Stimulated activated CD4-positive, alpha-beta T cell treated with anti-CD3 and anti-CD28 coated beads, Interleukin-2, amount 100 ng/mL, for 48 hours (primary cell): ENCODE measurements at regions not wholly inside any gene's neighbourhood (a gene's known extent, or its start where the extent isn't known, plus 50 kb on each side); places are given as distances from the start of the nearest gene placed in this dataset.

Experiments used
- DNase-seq, 2 donors: peaks; one replicate each; pipeline ENCODE4 v3.0.0-alpha.2; 2020

DNA sequence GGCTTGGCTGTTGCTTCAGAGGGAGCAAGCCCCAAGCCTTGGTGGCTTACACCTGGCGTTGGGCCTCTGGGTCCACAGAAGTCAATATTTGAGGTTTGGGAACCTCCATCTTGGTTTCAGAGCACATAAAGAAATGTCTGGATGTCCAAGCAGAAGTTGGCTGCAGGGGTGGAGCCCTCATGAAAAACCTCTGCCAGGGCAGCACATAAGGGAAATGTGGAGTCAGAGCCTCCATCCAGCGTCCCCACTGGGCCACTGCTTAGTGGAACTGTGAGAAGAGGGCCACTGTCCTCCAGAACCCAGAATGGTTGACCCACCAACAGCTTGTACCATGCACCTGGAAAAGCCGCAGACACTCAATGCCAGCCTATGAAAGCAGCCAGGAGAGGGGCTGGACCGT lies 573.5 kb upstream of the ZWINT start:
- no peak for DNase-seq

GRCh38 chr10:56928714-56929113 lies 567.7 kb upstream of the ZWINT start:
- DNase-seq, result no peak

DNA sequence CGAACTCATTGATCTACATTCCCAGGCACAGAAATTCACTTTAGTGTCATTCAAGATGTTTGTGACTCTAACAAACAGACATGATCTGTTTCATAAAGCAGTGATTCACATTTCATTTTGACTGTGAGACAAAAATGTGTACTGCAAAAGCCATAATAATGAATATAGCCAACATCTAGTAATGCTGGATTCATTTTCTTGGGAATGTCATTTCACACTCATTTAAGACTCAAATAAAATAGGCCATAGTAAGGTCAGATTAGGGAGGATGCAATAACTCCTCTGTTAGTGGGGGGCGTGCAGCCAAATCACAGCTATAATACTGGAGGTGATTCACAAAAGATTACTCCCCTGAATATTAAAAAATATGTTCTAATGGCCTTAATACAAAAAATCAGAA lies 566.6 kb upstream of the ZWINT start:
- DNase-seq, result no peak

DNA sequence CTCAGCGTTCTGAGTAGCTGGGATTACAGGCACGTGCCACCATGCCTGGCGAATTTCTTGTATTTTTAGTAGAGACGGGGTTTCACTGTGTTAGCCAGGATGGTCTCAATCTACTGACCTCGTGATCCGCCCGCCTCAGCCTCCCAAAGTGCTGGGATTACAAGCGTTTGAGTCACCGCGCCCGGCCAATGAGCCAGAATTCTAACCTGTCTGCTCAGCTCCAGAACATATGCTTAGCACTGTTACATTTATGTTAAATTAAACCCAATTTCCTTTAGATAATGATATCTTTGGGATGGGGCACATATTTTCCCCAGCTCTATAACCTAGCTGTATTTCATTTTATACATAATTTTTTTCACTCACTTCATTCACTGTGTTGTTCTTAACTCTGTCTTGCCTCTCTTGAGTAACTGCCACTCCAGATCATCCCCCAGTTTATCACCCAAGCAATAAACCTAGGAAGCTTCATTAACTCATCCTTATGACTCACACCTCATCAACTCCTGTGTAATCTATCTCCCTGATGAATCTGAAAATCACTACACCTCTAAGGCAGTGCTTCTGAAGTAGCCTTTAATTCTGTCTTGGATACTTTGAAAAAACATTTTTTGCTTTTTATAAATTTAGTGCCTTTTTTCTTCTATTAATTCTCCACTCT lies 559.7 kb upstream of the ZWINT start:
- no peak for DNase-seq

DNA sequence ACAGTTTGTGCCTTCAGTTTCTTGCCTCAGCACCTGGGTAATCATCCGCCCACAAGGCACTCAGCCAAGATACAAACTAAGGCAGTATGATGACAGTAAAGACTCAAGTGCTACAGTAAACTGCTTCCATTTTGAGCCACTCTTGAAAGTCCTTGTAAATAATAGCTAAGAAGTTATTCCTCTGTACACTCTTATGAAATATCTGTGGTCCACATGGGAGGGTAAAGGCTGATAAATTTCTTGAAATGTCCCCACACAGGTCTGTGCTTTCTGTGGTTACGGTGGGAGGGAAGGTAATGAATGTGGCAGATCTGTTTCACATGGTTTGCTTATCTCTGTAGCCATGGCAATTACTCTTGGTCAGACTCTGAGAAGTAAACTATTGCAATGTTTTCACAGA lies 551.0 kb upstream of the ZWINT start:
- no peak for DNase-seq

GRCh38 chr10:56905051-56905450 lies 544.0 kb upstream of the ZWINT start:
- no peak for DNase-seq

DNA sequence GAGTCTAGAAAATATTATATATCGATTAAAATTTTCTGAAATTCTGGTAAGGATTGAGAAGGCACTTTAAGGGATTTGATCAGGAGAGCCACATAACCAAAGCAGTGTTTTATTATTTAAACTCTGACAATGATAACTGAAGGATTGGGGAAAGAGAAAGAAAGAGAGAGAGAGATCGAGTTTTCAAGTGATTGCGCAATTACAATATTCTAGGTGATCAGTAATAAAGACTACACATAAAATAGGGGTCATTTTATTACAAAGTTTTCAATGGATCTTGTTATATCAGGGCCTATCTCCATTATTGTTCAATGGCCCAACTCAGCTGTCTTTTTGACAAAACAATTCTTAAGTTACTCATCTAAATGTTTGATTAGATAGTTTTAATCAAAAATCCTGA lies 541.5 kb upstream of the ZWINT start:
- DNase-seq, result no peak

GRCh38 chr10:56895306-56895705 lies 534.2 kb upstream of the ZWINT start:
- no peak for DNase-seq

DNA sequence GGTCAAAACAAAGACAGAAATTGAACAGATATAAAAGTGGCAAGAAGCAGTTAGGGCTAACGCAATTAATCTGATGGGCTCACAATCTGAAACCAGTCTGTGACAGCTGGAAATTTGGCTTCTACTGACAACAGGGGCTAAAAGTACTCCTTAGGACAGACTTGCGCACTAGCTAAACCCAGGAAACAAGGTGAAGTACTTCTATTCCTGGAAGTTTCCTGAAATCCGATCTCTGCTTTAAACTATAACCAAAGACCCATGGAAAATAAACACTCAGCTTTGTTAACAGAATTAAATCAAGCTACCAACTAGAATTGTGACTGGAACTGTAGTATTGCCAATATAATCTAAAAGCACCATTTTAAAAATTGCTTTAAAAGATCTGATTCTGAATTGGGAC lies 520.2 kb upstream of the ZWINT start:
- no peak for DNase-seq

DNA sequence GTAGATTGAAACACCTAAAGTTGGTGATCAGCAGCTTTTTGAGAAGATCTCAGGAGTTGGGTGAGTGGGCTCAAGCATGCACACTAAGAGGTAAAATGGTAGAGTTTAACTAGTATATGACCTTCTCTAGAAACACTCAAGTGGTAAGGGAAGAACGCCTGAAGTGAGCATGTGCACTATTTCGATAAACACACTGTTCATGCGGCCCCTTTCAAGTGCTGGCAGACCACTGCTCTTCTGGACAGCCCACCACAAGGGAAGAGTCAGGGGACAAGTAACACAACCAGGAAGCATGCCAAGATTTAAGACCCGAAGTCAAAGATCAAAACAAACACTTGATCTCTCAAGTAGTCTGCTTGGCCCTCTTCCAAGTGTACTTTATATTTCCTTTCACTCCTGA lies 519.5 kb upstream of the ZWINT start:
- no peak for DNase-seq

DNA sequence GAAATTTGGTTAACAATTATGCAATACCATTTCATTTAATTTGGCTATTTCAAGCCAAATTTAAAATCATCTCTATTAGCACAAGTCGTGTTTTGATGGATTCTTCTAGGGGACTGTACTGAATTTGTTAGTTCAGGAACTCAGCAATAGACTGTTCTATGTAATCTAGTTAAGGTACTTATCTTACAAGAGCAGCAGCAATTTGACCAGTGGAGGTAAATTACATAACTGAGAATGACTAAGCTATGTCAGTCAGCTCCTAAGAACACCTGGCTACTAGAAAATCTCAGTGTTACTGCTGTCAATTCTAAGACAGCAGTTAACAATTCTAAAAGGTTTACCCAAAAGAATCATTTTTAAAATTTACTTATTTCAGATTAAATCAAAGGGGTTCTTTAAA lies 513.9 kb upstream of the ZWINT start:
- DNase-seq, result no peak

DNA sequence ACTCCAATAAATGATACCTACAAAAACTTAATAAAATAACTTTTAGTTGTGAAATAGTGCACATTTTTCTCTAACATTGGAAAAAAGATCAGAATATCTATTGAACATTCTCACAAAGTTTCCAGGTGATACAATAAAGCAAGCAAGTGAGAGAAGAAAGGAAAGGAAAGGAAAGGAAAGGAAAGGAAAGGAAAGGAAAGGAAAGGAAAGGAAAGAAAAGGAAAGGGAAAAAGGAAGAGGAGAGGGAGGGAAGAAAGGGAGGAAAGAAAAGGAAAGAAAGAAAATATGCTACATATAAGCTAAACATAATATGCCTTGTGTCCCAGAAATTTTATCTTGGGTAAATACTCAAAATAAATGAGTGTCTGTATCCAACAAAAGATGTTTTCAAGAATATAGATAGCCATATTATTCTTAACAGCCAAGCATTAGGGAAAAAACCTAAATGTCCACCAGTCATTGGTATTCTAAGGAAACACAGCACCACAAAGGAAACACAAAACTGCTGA lies 510.2 kb upstream of the ZWINT start:
- no peak for DNase-seq

DNA sequence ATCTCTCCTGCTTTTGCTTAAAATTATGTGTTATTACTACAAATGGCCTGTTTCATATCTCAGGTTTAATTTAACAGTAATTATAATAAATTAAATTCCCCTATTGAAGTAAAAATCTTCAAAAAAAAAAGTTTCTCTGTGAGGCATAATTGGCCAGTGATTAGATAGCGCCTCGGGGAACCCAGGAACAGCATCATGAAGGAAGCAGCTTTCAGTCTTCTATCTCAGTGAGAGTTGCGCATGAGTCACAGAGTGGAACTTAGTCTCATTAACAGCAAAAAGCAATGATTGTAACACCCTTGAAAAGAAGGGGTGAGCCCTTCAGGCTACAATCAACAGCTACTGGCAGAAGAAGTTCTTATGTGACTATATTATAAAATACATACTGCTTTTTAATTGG lies 506.2 kb upstream of the ZWINT start:
- DNase-seq, result no peak

DNA sequence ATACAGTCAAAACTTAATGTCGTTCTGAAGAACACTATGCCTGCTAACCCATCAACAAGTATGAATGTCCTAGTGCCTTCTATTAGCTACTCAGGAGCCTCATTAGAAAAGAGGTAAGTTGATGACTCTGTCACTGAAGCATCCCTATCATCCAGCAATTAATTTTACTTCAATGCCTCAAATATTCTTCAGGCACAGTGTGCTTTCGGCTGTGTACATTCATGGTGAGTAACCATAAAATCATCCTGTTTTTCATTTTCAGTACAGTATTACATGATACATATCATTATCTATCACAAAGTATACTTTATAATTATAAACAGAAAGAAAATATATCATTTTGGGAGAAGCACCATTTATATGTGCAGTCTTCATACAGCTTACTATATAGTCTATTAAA lies 495.5 kb upstream of the ZWINT start:
- no peak for DNase-seq

DNA sequence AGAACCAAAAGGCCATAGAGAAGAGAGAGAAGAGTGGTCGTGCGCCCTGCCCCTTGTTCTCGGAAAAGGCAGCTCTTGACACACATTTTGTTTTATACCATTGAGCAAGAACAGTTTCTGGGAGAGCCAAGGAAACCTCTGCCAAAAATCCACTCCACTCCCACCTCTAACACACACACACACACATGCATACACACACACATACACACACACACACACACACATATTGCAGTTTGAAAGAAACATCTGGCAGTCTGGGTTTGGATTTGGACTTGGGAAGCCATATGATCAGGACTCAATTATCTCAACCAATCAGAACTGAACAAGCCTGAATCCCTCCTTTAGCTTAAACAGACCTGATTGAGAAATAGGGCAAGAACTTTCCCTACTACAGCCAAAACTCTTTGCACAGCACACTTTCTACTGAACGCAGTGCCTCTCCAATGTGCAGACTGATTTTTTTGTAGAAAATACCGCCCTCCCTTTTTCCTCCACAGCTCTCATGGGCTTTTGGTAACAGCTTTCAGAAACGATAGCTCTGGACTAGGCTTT lies 484.0 kb upstream of the ZWINT start:
- DNase-seq, result no peak

DNA sequence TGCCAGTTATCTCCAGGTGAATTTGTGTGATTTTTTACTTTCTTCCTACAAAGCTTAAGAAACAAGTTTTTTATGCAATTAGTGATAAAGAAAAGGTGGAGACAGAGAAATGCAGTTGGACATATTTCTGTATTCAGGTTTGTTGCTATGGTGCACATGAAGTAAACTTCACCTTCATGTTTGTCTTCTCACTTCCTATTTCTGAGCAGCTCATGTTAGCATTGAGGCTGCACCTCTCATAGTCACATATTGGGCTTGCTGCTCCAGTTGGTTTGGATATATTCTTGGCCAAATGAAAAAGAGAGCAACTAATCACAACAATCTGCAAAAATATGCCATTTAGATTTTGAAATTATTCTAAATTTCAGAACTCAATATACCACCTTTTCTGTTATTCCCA lies 475.6 kb upstream of the ZWINT start:
- no peak for DNase-seq

DNA sequence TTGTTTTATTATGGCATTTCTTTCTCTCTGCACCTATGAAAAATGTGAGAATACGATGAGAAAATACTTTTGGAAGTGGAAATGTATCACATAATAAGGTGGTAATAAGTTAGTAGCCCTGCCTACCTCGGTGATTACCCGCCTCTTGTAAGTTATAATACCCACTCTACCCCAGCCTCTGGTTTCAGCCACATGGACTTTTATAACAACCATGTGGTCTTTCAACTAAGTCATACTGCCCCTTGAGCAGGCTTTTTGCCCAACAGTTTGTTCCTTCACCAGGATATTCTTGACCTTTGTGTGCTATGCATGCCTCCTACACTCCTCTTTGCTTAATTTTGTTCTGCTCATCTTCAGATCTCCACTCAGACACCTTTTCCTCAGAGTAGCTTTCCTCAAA lies 470.6 kb upstream of the ZWINT start:
- no peak for DNase-seq

DNA sequence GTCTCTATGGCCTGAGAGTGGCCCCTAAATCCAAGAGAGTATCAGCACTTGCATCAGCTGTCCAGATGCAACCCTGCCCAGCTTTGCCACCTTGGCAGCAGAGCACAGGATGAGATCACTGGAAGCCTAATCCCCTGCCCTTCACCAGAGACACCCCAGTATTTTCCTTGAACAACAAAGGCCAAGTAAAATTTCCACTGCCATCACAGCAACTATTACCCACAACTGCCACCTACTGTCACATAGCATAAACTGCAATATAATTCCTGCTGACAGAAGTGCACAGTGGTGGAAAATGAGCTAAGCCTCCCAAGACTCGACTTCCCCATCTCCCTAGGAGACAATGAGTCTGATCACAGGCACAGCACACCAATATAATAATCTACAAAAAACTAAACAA lies 462.8 kb upstream of the ZWINT start:
- DNase-seq, result no peak

GRCh38 chr10:56805022-56805421 lies 444.0 kb upstream of the ZWINT start:
- DNase-seq, result no peak

DNA sequence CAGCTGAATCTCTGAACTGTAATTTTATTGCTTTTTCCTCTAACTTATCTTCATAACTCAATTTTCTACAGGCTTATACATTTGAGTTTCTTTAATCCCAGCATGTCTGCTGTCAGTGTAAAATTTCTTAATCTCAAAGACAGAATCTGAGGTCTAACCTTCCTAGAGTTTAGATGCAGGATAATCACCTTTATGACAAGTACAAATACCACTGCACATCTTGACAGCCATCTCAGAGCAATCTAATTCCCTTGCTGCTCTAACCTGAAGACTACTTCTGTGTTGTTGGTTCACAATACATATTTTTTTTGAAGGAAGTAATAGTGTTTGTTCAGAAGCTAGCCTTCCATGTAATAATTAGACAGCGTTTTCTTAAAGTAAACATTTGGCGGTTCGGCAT lies 424.2 kb upstream of the ZWINT start:
- no peak for DNase-seq

DNA sequence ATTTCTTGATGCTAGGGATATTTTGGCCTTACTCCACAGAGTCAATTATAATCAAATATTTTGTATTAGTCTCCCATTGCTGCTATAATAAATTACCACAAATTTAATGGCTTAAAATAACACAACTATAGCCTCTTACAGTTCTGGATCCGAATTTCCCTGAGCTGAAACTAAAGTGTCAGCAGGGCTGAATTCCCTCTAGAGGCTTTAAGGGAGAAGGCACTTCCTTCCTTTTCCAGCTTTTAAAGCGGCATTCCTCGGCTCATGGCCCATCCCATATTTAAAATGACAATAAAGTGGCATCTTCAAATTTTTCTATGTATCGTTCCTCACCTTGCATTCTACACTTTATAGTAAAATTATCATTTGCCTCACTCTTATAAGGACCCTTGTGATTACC lies 421.4 kb upstream of the ZWINT start:
- DNase-seq, result no peak

- no peak for DNase-seq
Measured at GRCh38 chr10:56771343-56771742, 410.3 kb upstream of the ZWINT start.

DNA sequence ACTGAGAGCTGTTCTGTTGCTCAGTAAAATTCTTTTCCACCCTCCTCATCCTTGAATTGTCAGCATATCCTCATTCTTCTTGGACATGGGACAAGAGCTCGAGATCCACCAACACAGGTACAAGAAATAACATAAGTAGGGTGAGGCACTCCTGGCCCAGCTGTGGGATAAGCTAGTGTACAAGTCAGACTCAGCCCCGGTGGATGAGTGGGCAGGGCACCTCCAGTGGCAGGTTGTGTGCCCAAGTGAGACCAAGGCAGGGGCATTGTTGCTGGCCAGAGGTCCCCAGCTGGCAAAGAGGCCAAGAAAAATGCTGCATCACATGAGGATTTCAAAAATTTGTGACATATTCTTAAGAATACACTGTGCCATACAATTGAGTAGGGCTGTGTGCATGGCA lies 402.0 kb upstream of the ZWINT start:
- DNase-seq, result no peak

- no peak for DNase-seq
Measured at GRCh38 chr10:56745490-56745889, 384.4 kb upstream of the ZWINT start.

DNA sequence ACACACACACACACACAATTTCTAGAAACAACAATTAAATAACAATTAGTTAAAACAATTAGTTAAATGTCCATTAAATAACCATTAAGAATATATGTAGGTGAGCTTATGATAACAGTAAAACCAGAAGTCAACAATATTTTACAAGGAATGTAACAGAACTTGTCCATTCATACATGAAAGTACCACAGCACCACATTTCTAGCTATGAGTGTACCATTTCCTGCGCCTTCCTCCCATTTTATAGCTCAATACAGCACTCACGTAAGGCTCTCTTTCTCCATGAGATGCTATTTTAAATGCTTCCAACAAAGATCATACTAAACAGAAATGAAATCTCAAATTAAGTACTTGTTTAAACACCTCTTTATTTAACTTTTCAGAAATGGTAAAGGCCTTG lies 367.3 kb upstream of the ZWINT start:
- no peak for DNase-seq
